SU-DHL-6 (cell line): ENCODE measurements at regions not wholly inside any gene's neighbourhood (a gene's known extent, or its start where the extent isn't known, plus 50 kb on each side); places are given as distances from the start of the nearest gene placed in this dataset.

Experiments
- H2AFZ ChIP-seq: fragments of 200-600 bp; sonication (generic); 2 replicates; pipeline ENCODE4 v1.6.1; 2014; ENCODE audit warnings: low read depth, mild to moderate bottlenecking, moderate library complexity, mixed read lengths, antibody characterized with exemption, low read length; ENCODE audit not compliant: severe bottlenecking
- H3F3A ChIP-seq: fragments of 200-600 bp; shearing (Covaris generic); 2 replicates; pipeline ENCODE4 v1.6.0; 2016; ENCODE audit warnings: antibody characterized with exemption, mild to moderate bottlenecking; ENCODE audit not compliant: insufficient read depth
- H3K27ac ChIP-seq: fragments of 200-600 bp; sonication (generic); 2 replicates; pipeline ENCODE4 v1.5.1; 2016; ENCODE audit warnings: low read depth, mild to moderate bottlenecking, low read length, moderate library complexity, mixed read lengths
- H3K27me3 ChIP-seq: fragments of 200-600 bp; sonication (generic), shearing (Covaris generic); 2 replicates; pipeline ENCODE4 v1.6.0; 2014; ENCODE audit warnings: mild to moderate bottlenecking, low read length
- H3K36me3 ChIP-seq: fragments of 200-600 bp; sonication (generic); 2 replicates; pipeline ENCODE4 v1.6.1; 2014; ENCODE audit warnings: mild to moderate bottlenecking, low read length, mixed read lengths
- H3K4me2 ChIP-seq: fragments of 300-600, 200-600 bp; shearing (Covaris generic), sonication (generic); 2 replicates; pipeline ENCODE4 v1.6.0; 2014; ENCODE audit warnings: low read length, low read depth, mild to moderate bottlenecking; ENCODE audit not compliant: poor library complexity, severe bottlenecking
- H3K4me3 ChIP-seq: fragments of 200-600 bp; sonication (generic); 2 replicates; pipeline ENCODE4 v1.5.1; 2014; ENCODE audit warnings: antibody characterized with exemption, low read length, mild to moderate bottlenecking, mixed read lengths; ENCODE audit not compliant: insufficient read depth, poor library complexity, severe bottlenecking
- H3K79me2 ChIP-seq: fragments of 200-600 bp; sonication (generic); 2 replicates; pipeline ENCODE4 v1.6.1; 2014; ENCODE audit warnings: mild to moderate bottlenecking, low read length, moderate library complexity; ENCODE audit not compliant: insufficient read depth
- H3K9ac ChIP-seq: fragments of 200-600 bp; sonication (generic); 2 replicates; pipeline ENCODE4 v1.7.0; 2014; ENCODE audit warnings: mild to moderate bottlenecking, low read length
- H3K9me2 ChIP-seq: fragments of 200-600 bp; sonication (generic); replicated peaks from 2 replicates; pipeline ENCODE4 v1.6.1; 2014; ENCODE audit warnings: low read length; ENCODE audit not compliant: insufficient read depth
- H3K9me3 ChIP-seq: fragments of 200-600 bp; sonication (generic); 2 replicates; pipeline ENCODE4 v1.6.1; 2014; ENCODE audit warnings: low read length, mixed read lengths; ENCODE audit not compliant: insufficient read depth
- H4K20me1 ChIP-seq: fragments of 200-600 bp; sonication (generic); 2 replicates; pipeline ENCODE4 v1.6.1; 2014; ENCODE audit warnings: low read depth, mild to moderate bottlenecking, antibody characterized with exemption, low read length, moderate library complexity, mixed read lengths
- EZH2phosphoT487 ChIP-seq: fragments of 200-600 bp; sonication (generic), shearing (Covaris generic); conservative IDR thresholded peaks from 2 replicates; pipeline ENCODE4 v1.6.1; 2018; ENCODE audit warnings: mild to moderate bottlenecking, antibody characterized with exemption, low read length, moderate library complexity, mixed read lengths
- TF ChIP-seq, protein P1 (sequence below): fragments of 200-600 bp; sonication (generic); IDR thresholded peaks from one replicate; pipeline ENCODE4 v1.5.1; 2017; ENCODE audit warnings: antibody characterized with exemption, mild to moderate bottlenecking, low read length, moderate library complexity; ENCODE audit not compliant: insufficient read depth, poor library complexity, severe bottlenecking

DNA sequence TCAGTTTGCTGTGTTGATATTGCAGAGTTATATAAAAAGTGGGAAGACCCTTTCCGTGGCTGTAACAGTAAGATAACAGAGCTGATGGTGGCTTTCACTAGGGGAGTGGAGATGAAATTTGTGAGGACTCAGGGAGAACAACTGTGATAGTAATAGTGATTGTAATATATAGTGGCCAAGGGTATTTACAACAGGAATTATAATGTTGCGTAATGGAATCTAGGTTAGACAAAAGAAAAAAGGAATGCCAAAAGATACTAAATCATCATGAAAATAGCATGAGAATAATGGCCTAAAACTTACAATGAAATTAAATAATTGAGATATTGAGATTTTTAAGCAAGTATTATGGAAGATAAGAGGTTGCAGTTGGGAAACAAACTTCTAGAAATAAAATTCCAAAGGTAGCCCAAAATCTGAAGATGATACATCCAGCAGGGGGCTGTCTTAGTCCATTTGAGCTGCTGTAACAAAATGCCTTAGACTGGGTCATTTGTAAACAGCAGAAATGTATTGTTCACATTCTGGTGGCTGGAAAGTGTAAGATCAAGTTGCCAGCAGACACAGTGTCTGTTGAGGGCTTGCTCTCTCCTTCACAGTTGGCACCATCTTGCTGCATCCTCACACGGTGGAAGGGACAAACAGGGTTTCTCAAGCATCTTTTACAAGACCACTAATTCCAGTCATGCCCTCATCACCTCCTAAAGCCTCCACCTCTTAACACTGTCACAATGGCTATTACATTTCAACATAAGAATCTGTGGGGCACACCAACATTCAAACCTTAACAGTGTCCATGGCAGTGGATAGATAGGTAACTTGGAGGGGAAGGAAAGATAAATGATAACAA is 711.2 kb downstream of the MRPL39 start:
- Histone ChIP-seq H3K4me2 (no peak overlapping the region), H3K36me3 (no peaks in the 10 kb centered on the region)

GRCh38 chr21:24894324-24894723 is 713.0 kb downstream of the MRPL39 start:
- Histone ChIP-seq H3K9ac (no peak overlapping the region), H3F3A (no peaks in the 10 kb centered on the region), H3K79me2 (no peaks in the 10 kb centered on the region), H3K4me2 (no peak overlapping the region), H2AFZ (no peak overlapping the region), H3K9me3 (no peaks in the 10 kb centered on the region), H3K27me3 (no peaks in the 10 kb centered on the region), H3K4me3 (no peak overlapping the region), H4K20me1 (no peaks in the 10 kb centered on the region), H3K36me3 (no peaks in the 10 kb centered on the region), H3K27ac (no peak overlapping the region), H3K9me2 (no peaks in the 10 kb centered on the region)
- TF ChIP-seq EZH2phosphoT487: no peak
- TF ChIP-seq, protein P1, sequence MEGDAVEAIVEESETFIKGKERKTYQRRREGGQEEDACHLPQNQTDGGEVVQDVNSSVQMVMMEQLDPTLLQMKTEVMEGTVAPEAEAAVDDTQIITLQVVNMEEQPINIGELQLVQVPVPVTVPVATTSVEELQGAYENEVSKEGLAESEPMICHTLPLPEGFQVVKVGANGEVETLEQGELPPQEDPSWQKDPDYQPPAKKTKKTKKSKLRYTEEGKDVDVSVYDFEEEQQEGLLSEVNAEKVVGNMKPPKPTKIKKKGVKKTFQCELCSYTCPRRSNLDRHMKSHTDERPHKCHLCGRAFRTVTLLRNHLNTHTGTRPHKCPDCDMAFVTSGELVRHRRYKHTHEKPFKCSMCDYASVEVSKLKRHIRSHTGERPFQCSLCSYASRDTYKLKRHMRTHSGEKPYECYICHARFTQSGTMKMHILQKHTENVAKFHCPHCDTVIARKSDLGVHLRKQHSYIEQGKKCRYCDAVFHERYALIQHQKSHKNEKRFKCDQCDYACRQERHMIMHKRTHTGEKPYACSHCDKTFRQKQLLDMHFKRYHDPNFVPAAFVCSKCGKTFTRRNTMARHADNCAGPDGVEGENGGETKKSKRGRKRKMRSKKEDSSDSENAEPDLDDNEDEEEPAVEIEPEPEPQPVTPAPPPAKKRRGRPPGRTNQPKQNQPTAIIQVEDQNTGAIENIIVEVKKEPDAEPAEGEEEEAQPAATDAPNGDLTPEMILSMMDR: no peak

More for the DNA sequence above, 711.2 kb downstream of the MRPL39 start:
- no peaks in the 10 kb centered on the region for H3F3A ChIP-seq
- TF ChIP-seq EZH2phosphoT487: no peak
- TF ChIP-seq, protein P1: peak; percentile 31
- peak overlapping the region; percentile 73 for H2AFZ ChIP-seq
- H3K9me2 ChIP-seq: no peaks in the 10 kb centered on the region
- no peak overlapping the region for H3K4me3 ChIP-seq
- no peaks in the 10 kb centered on the region for H3K79me2 ChIP-seq
- H3K27me3 ChIP-seq: no peaks in the 10 kb centered on the region
- H3K9ac ChIP-seq: no peak overlapping the region
- no peaks in the 10 kb centered on the region for H3K9me3 ChIP-seq
- no peaks in the 10 kb centered on the region for H4K20me1 ChIP-seq
- H3K27ac ChIP-seq: no peak overlapping the region

- 0 out of 2 replicates have a peak, but pooled peaks cover 7% of the 10 kb centered on the region for H3K9me3 ChIP-seq
- TF ChIP-seq, protein P1: no peak
- no peak for TF ChIP-seq EZH2phosphoT487
- H3K9me2 ChIP-seq: no peaks in the 10 kb centered on the region
- H3K27me3 ChIP-seq: no peaks in the 10 kb centered on the region
- no peak overlapping the region for H3K4me2 ChIP-seq
- H3F3A ChIP-seq: no peaks in the 10 kb centered on the region
- H3K9ac ChIP-seq: no peak overlapping the region
- no peak overlapping the region for H3K4me3 ChIP-seq
- H3K27ac ChIP-seq: no peak overlapping the region
- H3K36me3 ChIP-seq: no peaks in the 10 kb centered on the region
- no peaks in the 10 kb centered on the region for H4K20me1 ChIP-seq
- H3K79me2 ChIP-seq: no peaks in the 10 kb centered on the region
- no peak overlapping the region for H2AFZ ChIP-seq
These were observed 717.3 kb downstream of the MRPL39 start for GRCh38 chr21:24890021-24890420.
